HG03460 (cell line): ENCODE measurements at regions not wholly inside any gene's neighbourhood (a gene's known extent, or its start where the extent isn't known, plus 50 kb on each side); places are given as distances from the start of the nearest gene placed in this dataset.
"Not testable (repeated sequence)": the region's sequence is repeated elsewhere in the genome, so short reads cannot be mapped to it uniquely, and the experiment has no call there.

ENCODE experiments used
- ATAC-seq: cut with Tn5 transposase; IDR thresholded peaks from one replicate; pipeline ENCODE4 v1.9.1; 2021; ENCODE audit not compliant: unreplicated experiment

- no peak for ATAC-seq
Measured at GRCh38 chr1:234849832-234850231, 239.9 kb upstream of the IRF2BP2 start.

GRCh38 chr1:234848972-234849649, 239.1 kb upstream of the IRF2BP2 start:
- no peak for ATAC-seq

- not testable (repeated sequence) for ATAC-seq
Measured at GRCh38 chr1:234846813-234847212, 236.8 kb upstream of the IRF2BP2 start.

GRCh38 chr1:234845836-234846235, 235.9 kb upstream of the IRF2BP2 start:
- ATAC-seq = no peak

GRCh38 chr1:234845097-234845660, 235.2 kb upstream of the IRF2BP2 start:
- no peak for ATAC-seq

GRCh38 chr1:234844479-234845031, 234.6 kb upstream of the IRF2BP2 start:
- ATAC-seq = no peak

- no peak for ATAC-seq
Measured at GRCh38 chr1:234843946-234844345, 234.0 kb upstream of the IRF2BP2 start.

- peak; percentile 72 for ATAC-seq
Measured at GRCh38 chr1:234842726-234843641, 233.0 kb upstream of the IRF2BP2 start.

GRCh38 chr1:234841710-234842231, 231.8 kb upstream of the IRF2BP2 start:
- no peak for ATAC-seq

GRCh38 chr1:234841281-234841680, 231.3 kb upstream of the IRF2BP2 start:
- no peak for ATAC-seq

GRCh38 chr1:234840843-234841242, 230.9 kb upstream of the IRF2BP2 start:
- ATAC-seq = no peak

- no peak for ATAC-seq
Measured at GRCh38 chr1:234840253-234840652, 230.3 kb upstream of the IRF2BP2 start.

GRCh38 chr1:234839663-234840062, 229.7 kb upstream of the IRF2BP2 start:
- ATAC-seq = no peak

- no peak for ATAC-seq
Measured at GRCh38 chr1:234838820-234839219, 228.8 kb upstream of the IRF2BP2 start.

- no peak for ATAC-seq
Measured at GRCh38 chr1:234838182-234838581, 228.2 kb upstream of the IRF2BP2 start.

GRCh38 chr1:234837713-234838112, 227.7 kb upstream of the IRF2BP2 start:
- ATAC-seq = no peak

GRCh38 chr1:234836776-234837357, 226.9 kb upstream of the IRF2BP2 start:
- no peak for ATAC-seq

GRCh38 chr1:234836045-234836681, 226.2 kb upstream of the IRF2BP2 start:
- no peak for ATAC-seq

- ATAC-seq = no peak
Measured at GRCh38 chr1:234835239-234835638, 225.3 kb upstream of the IRF2BP2 start.

GRCh38 chr1:234833646-234834045, 223.7 kb upstream of the IRF2BP2 start:
- no peak for ATAC-seq
